Adrenal gland (tissue), 5 donors: ENCODE measurements at regions not wholly inside any gene's neighbourhood (a gene's known extent, or its start where the extent isn't known, plus 50 kb on each side); places are given as distances from the start of the nearest gene placed in this dataset.

Experiments used
- POLR2A ChIP-seq, 2 donors: fragments of 450-650 bp; IDR thresholded peaks; one replicate each; pipeline ENCODE4 v1.6.1; 2017; ENCODE audit warnings: antibody characterized with exemption in 2 of 2, mild to moderate bottlenecking in 2 of 2, moderate library complexity in 1 of 2
- TF ChIP-seq, protein P1 (sequence below), 6 experiments: fragments of 450-650 bp in 4 of 6; fragments of 200-600 bp in 2 of 6; sonication (generic) in 1 of 6; IDR thresholded peaks; 1 replicate in 5 of 6; 2 replicates in 1 of 6; pipeline versions ENCODE4 v1.5.1 to v1.8.0; 2016 to 2021; ENCODE audit warnings: antibody characterized with exemption in 6 of 6, mild to moderate bottlenecking in 2 of 6, moderate library complexity in 1 of 6
- donor health status: DM: no; HTN: no; CAD: no.

GRCh38 chr6:40948570-40948969, 90.5 kb downstream of the UNC5CL start:
- TF ChIP-seq, protein P1, sequence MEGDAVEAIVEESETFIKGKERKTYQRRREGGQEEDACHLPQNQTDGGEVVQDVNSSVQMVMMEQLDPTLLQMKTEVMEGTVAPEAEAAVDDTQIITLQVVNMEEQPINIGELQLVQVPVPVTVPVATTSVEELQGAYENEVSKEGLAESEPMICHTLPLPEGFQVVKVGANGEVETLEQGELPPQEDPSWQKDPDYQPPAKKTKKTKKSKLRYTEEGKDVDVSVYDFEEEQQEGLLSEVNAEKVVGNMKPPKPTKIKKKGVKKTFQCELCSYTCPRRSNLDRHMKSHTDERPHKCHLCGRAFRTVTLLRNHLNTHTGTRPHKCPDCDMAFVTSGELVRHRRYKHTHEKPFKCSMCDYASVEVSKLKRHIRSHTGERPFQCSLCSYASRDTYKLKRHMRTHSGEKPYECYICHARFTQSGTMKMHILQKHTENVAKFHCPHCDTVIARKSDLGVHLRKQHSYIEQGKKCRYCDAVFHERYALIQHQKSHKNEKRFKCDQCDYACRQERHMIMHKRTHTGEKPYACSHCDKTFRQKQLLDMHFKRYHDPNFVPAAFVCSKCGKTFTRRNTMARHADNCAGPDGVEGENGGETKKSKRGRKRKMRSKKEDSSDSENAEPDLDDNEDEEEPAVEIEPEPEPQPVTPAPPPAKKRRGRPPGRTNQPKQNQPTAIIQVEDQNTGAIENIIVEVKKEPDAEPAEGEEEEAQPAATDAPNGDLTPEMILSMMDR (IDR thresholded peaks at IDR 0.05): no peak
- no peak for TF ChIP-seq POLR2A (IDR thresholded peaks at IDR 0.05)
